CD4-positive, alpha-beta T cell treated with Interleukin-17A for 1 hour (primary cell): ENCODE measurements at regions not wholly inside any gene's neighbourhood (a gene's known extent, or its start where the extent isn't known, plus 50 kb on each side); places are given as distances from the start of the nearest gene placed in this dataset.
"Not testable (repeated sequence)": the region's sequence is repeated elsewhere in the genome, so short reads cannot be mapped to it uniquely, and the experiment has no call there.

Source experiments
- DNase-seq: peaks from one replicate; pipeline ENCODE4 v3.0.0-alpha.2; 2020

- no peak for DNase-seq
Measured at GRCh38 chr17:33983824-33984574, 271.1 kb upstream of the CCL2 start.

- no peak for DNase-seq
Measured at GRCh38 chr17:33986088-33986487, 269.0 kb upstream of the CCL2 start.

- DNase-seq: no peak
Measured at GRCh38 chr17:33986566-33986965, 268.5 kb upstream of the CCL2 start.

- no peak for DNase-seq
Measured at GRCh38 chr17:33987162-33987561, 267.9 kb upstream of the CCL2 start.

GRCh38 chr17:33989361-33990148 lies 265.5 kb upstream of the CCL2 start:
- DNase-seq: no peak

GRCh38 chr17:33990943-33991706 lies 264.0 kb upstream of the CCL2 start:
- DNase-seq: no peak

- DNase-seq: no peak
Measured at GRCh38 chr17:33992113-33992512, 263.0 kb upstream of the CCL2 start.

GRCh38 chr17:34000639-34001038 lies 254.4 kb upstream of the CCL2 start:
- no peak for DNase-seq

- DNase-seq: no peak
Measured at GRCh38 chr17:34001246-34001645, 253.8 kb upstream of the CCL2 start.

- DNase-seq: no peak
Measured at GRCh38 chr17:34006126-34006525, 249.0 kb upstream of the CCL2 start.

- DNase-seq: no peak
Measured at GRCh38 chr17:34008125-34008524, 247.0 kb upstream of the CCL2 start.

- no peak for DNase-seq
Measured at GRCh38 chr17:34009912-34010311, 245.2 kb upstream of the CCL2 start.

GRCh38 chr17:34010534-34010933 lies 244.6 kb upstream of the CCL2 start:
- DNase-seq: no peak

- no peak for DNase-seq
Measured at GRCh38 chr17:34011599-34011998, 243.5 kb upstream of the CCL2 start.

GRCh38 chr17:34012709-34013375 lies 242.2 kb upstream of the CCL2 start:
- no peak for DNase-seq

- DNase-seq: no peak
Measured at GRCh38 chr17:34015253-34015652, 239.8 kb upstream of the CCL2 start.

- no peak for DNase-seq
Measured at GRCh38 chr17:34024386-34024785, 230.7 kb upstream of the CCL2 start.

- DNase-seq: no peak
Measured at GRCh38 chr17:34024806-34025551, 230.1 kb upstream of the CCL2 start.

GRCh38 chr17:34030601-34031000 lies 224.5 kb upstream of the CCL2 start:
- DNase-seq: not testable (repeated sequence)

GRCh38 chr17:34032305-34032704 lies 222.8 kb upstream of the CCL2 start:
- DNase-seq: not testable (repeated sequence)

GRCh38 chr17:34038786-34039185 lies 216.3 kb upstream of the CCL2 start:
- not testable (repeated sequence) for DNase-seq

GRCh38 chr17:34039213-34039612 lies 215.9 kb upstream of the CCL2 start:
- DNase-seq: not testable (repeated sequence)
